PC-3 (cell line): ENCODE measurements at regions not wholly inside any gene's neighbourhood (a gene's known extent, or its start where the extent isn't known, plus 50 kb on each side); places are given as distances from the start of the nearest gene placed in this dataset.

Experiments
- ATAC-seq: fragments of 200-7000 bp; cut with Tn5 transposase; 2 replicates; pipeline ENCODE4 v1.9.1; 2020; ENCODE audit warnings: mild to moderate bottlenecking, moderate library complexity
- BruUV-seq: library from RNA; stranded (reverse); fragments of 400-500 nt; replicated peaks from 2 replicates; lab custom pipeline; 2021; lab: Mats Ljungman, UMichigan
- CTCF ChIA-PET: fragments of 300-600 bp; sonication (Branson Sonifier 250); formaldehyde crosslinking; loops from one replicate; lab custom pipeline; 2022; ENCODE audit warnings: antibody characterized with exemption; lab: Charles Lee
- POLR2A ChIA-PET: fragments of 300-600 bp; sonication (Branson Sonifier 250); formaldehyde crosslinking; loops from one replicate; lab custom pipeline; 2022; ENCODE audit warnings: antibody characterized with exemption; ENCODE audit not compliant: unreplicated experiment; lab: Charles Lee
- DNase-seq: peaks from one replicate; pipeline ENCODE4 v3.0.0-alpha.2; 2015
- H2AFZ ChIP-seq: fragments of 300-600 bp; sonication (generic); 2 replicates; pipeline ENCODE4 v1.6.0; 2016; ENCODE audit warnings: antibody characterized with exemption, low read length
- H3F3A ChIP-seq: fragments of 300-600 bp; sonication (generic); one replicate; pipeline ENCODE4 v1.6.0; 2017; ENCODE audit warnings: antibody characterized with exemption, low read length, control low read depth, mild to moderate bottlenecking; ENCODE audit not compliant: unreplicated experiment
- H3K27ac ChIP-seq: fragments of 300-600 bp; sonication (generic); 2 replicates; pipeline ENCODE4 v1.5.1; 2016; ENCODE audit warnings: mild to moderate bottlenecking, low read length
- H3K27me3 ChIP-seq: fragments of 300-600 bp; sonication (generic); 2 replicates; pipeline ENCODE4 v1.6.1; 2016; ENCODE audit warnings: low read length, mixed read lengths
- H3K36me3 ChIP-seq: fragments of 300-600 bp; sonication (generic); 2 replicates; pipeline ENCODE4 v1.6.1; 2016; ENCODE audit warnings: low read depth, mixed run types, low read length, mixed read lengths
- H3K4me1 ChIP-seq: fragments of 300-600 bp; sonication (generic); 2 replicates; pipeline ENCODE4 v1.5.1; 2016; ENCODE audit warnings: low read length; ENCODE audit not compliant: insufficient read depth
- H3K4me2 ChIP-seq: fragments of 300-600 bp; sonication (generic); 2 replicates; pipeline ENCODE4 v1.6.0; 2016; ENCODE audit warnings: low read length
- H3K4me3 ChIP-seq: fragments of 300-600 bp; sonication (generic); 2 replicates; pipeline ENCODE4 v1.5.1; 2016; ENCODE audit warnings: mild to moderate bottlenecking, low read length, mixed read lengths
- H3K79me2 ChIP-seq: fragments of 300-600 bp; sonication (generic); 2 replicates; pipeline ENCODE4 v1.6.1; 2017; ENCODE audit warnings: low read length, mixed read lengths
- H3K9ac ChIP-seq: fragments of 300-600 bp; sonication (generic); 2 replicates; pipeline ENCODE4 v1.6.0; 2016; ENCODE audit warnings: mild to moderate bottlenecking, low read length
- H3K9me2 ChIP-seq: fragments of 300-600 bp; sonication (generic); replicated peaks from 2 replicates; pipeline ENCODE4 v1.6.1; 2016; ENCODE audit warnings: mixed run types, low read length, mixed read lengths
- H3K9me3 ChIP-seq: fragments of 300-600 bp; sonication (generic); 2 replicates; pipeline ENCODE4 v1.6.1; 2016; ENCODE audit warnings: low read length, mixed read lengths
- H4K20me1 ChIP-seq: fragments of 300-600 bp; sonication (generic); 2 replicates; pipeline ENCODE4 v1.6.1; 2016; ENCODE audit warnings: low read length, mixed read lengths
- CTCF ChIP-seq: fragments of 300-600 bp; sonication (generic); conservative IDR thresholded peaks from 2 replicates; pipeline ENCODE4 v1.5.1; 2017; ENCODE audit warnings: antibody characterized with exemption, low read depth, mild to moderate bottlenecking, low read length
- EZH2 ChIP-seq: fragments of 300-600 bp; sonication (generic); IDR thresholded peaks from one replicate; pipeline ENCODE4 v1.6.1; 2017; ENCODE audit warnings: antibody characterized with exemption, mild to moderate bottlenecking, low read length; ENCODE audit not compliant: unreplicated experiment
- EZH2phosphoT487 ChIP-seq: fragments of 300-600 bp; sonication (generic); IDR thresholded peaks from 2 replicates; pipeline ENCODE4 v1.6.1; 2018; ENCODE audit warnings: mild to moderate bottlenecking, antibody characterized with exemption, low read length, borderline replicate concordance
- intact Hi-C: fragments of 100-400 bp; cut with micrococcal nuclease; formaldehyde crosslinking; loops from 2 replicates; pipeline ENCODE4 v1.9.0; 2023

GRCh38 chr16:54627616-54628015 lies 303.0 kb upstream of the IRX5 start:
- TF ChIP-seq EZH2phosphoT487 (no peak), CTCF (no peak), EZH2 (no peak)
- no peaks in the 10 kb centered on the region for H3F3A ChIP-seq
- H3K9me3 ChIP-seq, result no peaks in the 10 kb centered on the region
- H3K4me2 ChIP-seq, result no peak overlapping the region
- H3K27me3 ChIP-seq, result no peaks in the 10 kb centered on the region
- intact Hi-C loops, result no loop called here
- no peak overlapping the region for H2AFZ ChIP-seq
- no peaks in the 10 kb centered on the region for H4K20me1 ChIP-seq
- no peaks in the 10 kb centered on the region for H3K79me2 ChIP-seq
- no peak overlapping the region for H3K9ac ChIP-seq
- H3K4me3 ChIP-seq, result no peak overlapping the region
- ATAC-seq (no peak), DNase-seq (no peak)
- no TSS peak for BruUV-seq
- ChIA-PET POLR2A (no interaction called here), CTCF (no interaction called here)
- H3K36me3 ChIP-seq, result no peaks in the 10 kb centered on the region
- H3K9me2 ChIP-seq, result no peaks in the 10 kb centered on the region
- H3K4me1 ChIP-seq, result no peaks in the 10 kb centered on the region
- no peak overlapping the region for H3K27ac ChIP-seq

- no peaks in the 10 kb centered on the region for H3F3A ChIP-seq
- ChIA-PET CTCF (no interaction called here), POLR2A (no interaction called here)
- H3K9me2 ChIP-seq, result no peaks in the 10 kb centered on the region
- no peak for DNase-seq
- no peak overlapping the region for H3K4me2 ChIP-seq
- H3K9me3 ChIP-seq, result no peaks in the 10 kb centered on the region
- H3K4me3 ChIP-seq, result no peak overlapping the region
- no peaks in the 10 kb centered on the region for H3K4me1 ChIP-seq
- H2AFZ ChIP-seq, result no peak overlapping the region
- no peak overlapping the region for H3K9ac ChIP-seq
- BruUV-seq, result no TSS peak
- no peak overlapping the region for H3K27ac ChIP-seq
- no peak for TF ChIP-seq EZH2phosphoT487
- TF ChIP-seq CTCF, result no peak
- TF ChIP-seq EZH2, result no peak
- no peak for ATAC-seq
- H3K27me3 ChIP-seq, result no peaks in the 10 kb centered on the region
- intact Hi-C loops, result no loop called here
- H3K36me3 ChIP-seq, result no peaks in the 10 kb centered on the region
- H3K79me2 ChIP-seq, result no peaks in the 10 kb centered on the region
- no peaks in the 10 kb centered on the region for H4K20me1 ChIP-seq
These were observed 307.0 kb upstream of the IRX5 start for GRCh38 chr16:54623636-54624035.

DNA sequence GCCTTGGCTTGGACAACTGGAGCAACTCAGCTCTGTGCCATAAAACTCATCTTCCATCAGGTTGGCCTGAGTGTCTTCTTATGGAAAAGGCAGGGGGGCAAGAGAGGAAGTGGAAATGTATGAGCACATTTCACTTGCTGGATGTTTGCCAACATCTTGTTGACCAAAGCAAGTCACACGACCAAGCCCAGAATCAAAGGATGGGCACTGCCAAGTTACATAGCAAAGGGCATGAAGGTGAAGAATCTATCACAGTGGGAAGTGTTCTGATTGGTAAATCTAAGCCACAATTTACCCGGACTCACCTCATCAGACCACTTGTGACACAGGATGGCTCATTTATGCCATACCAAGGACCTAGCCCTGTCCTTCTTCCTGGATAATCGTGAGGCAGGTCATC lies 310.5 kb upstream of the IRX5 start:
- H4K20me1 ChIP-seq, result no peaks in the 10 kb centered on the region
- no peaks in the 10 kb centered on the region for H3K4me1 ChIP-seq
- TF ChIP-seq CTCF, result no peak
- no peak for TF ChIP-seq EZH2phosphoT487
- TF ChIP-seq EZH2, result no peak
- no peaks in the 10 kb centered on the region for H3K79me2 ChIP-seq
- ChIA-PET POLR2A (no interaction called here), CTCF (no interaction called here)
- H3K9me3 ChIP-seq, result no peaks in the 10 kb centered on the region
- intact Hi-C loops, result no loop called here
- no peaks in the 10 kb centered on the region for H3K36me3 ChIP-seq
- no peaks in the 10 kb centered on the region for H3K9me2 ChIP-seq
- H3K27ac ChIP-seq, result no peak overlapping the region
- H2AFZ ChIP-seq, result no peak overlapping the region
- BruUV-seq, result no TSS peak
- no peak overlapping the region for H3K9ac ChIP-seq
- DNase-seq (no peak), ATAC-seq (no peak)
- H3K4me2 ChIP-seq, result no peak overlapping the region
- H3K4me3 ChIP-seq, result no peak overlapping the region
- no peaks in the 10 kb centered on the region for H3K27me3 ChIP-seq
- no peaks in the 10 kb centered on the region for H3F3A ChIP-seq
